SKM-1 (cell line): ENCODE measurements at regions not wholly inside any gene's neighbourhood (a gene's known extent, or its start where the extent isn't known, plus 50 kb on each side); places are given as distances from the start of the nearest gene placed in this dataset.
"Not testable (repeated sequence)": the region's sequence is repeated elsewhere in the genome, so short reads cannot be mapped to it uniquely, and the experiment has no call there.

Experiments
- DNase-seq: peaks from one replicate; lab custom pipeline; 2025; ENCODE audit not compliant: unreplicated experiment; lab: John Stamatoyannopoulos, UW

DNA sequence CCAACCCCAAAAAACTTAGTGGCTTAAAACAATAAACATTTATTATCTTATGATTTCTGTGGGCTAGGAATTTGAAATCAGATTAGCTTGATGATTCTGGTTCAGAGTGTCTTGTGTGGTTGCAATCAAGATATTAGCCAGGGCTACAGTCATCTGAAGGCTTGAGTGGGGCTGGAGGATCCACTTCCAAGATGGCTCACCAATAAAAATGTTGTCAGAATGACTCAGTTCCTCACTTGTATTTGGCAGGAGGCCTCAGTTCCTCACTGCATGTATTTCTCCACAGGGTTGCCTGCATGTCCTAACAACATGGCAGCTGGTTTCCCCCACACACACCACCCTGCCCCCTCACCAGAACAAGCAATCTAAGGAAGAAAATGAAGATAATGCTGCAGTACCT is 98.2 kb upstream of the NIPBL start:
- no peak for DNase-seq

DNA sequence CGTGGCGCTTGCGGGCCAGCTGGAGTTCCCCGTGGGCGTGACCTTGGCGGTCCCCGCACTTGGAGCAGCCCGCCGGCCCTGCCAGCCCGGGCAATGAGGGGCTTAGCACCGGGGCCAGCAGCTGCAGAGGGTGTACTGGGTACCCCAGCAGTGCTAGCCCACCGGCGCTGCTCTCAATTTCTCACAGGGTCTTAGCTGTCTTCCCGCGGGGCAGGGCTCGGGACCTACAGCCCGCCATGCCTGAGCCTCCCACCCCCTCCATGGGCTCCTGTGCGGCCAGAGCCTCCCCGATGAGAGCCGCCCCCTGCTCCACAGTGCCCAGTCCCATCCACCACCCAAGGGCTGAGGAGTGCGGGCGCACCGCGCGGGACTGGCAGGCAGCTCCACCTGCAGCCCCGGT is 94.0 kb upstream of the NIPBL start:
- not testable (repeated sequence) for DNase-seq

DNA sequence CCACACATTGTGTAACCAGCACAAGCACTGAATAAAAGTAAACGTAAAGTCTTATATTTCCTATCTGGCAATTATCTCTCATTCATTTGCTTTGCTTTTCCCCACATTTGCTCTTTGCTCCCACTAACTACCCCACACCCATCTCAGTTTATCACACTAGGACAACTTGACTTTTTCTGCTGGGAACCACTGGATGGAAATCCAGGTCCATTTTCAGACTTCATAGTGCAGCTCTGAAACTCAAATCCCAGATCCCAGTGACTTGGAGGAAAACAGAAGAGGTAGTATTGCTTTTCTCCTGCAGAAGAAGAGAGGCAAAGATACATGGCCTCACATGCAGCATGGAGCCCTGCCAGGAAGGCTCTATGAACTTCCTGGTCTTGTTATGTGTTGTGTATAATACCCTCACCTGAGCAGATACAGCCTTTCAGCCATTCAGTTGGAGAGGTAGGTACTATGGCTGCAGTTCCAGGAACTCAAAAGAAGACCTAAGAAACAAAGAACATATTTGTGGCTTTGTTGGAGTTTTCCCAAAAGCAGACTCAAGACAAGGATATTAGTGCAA is 90.0 kb upstream of the NIPBL start:
- DNase-seq, result no peak

DNA sequence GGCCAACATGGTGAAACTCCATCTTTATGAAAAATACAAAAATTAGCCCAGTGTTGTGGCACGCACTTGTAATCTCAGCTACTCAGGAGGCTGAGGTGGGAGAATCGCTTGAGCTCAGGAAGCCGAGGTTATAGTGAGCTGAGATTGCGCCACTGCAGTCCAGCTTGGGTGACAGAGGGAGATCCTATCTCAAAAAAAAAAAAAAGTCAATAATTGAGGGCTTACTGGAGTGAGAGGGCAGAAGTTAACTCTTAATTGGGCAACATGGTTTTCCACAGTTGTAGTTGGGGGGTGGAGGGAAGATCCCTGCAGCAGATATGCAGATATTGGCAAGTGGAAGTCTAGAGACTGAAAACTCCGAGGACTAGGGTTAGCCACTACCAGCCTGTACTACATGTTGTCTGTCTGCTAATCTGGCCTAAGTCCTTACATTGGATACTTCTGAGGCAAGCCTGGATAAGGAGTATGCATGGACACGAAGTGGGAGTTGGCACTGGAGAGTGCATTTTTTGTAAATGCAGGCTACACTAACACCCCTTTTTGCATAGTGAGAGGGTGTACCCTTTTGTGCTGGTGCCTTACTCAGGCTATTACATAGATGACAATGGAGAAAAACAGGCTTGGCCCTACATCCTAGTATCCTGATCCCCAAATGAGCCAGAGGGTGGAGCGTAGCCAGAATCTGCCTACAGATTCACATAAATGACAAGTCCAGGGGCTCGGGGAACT is 89.0 kb upstream of the NIPBL start:
- DNase-seq, result no peak

DNA sequence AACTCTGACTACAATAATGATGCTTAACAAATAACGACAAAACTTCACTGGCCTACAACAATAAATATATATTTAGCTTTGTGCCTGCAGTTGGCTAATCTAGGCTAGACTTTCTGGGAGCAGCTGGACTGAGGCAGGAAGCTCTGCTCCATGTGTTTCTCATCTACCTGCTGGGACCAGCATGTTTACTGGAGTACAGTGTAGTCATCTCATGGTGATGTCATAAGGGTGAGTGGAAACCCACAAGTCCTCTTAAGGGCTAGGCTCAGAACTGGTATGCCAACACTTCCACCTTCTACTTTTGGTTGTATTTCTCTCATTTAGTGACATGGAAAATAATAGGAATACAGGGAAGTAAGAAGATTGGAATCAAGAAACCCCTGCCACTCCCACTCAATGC is 85.7 kb upstream of the NIPBL start:
- no peak for DNase-seq

DNA sequence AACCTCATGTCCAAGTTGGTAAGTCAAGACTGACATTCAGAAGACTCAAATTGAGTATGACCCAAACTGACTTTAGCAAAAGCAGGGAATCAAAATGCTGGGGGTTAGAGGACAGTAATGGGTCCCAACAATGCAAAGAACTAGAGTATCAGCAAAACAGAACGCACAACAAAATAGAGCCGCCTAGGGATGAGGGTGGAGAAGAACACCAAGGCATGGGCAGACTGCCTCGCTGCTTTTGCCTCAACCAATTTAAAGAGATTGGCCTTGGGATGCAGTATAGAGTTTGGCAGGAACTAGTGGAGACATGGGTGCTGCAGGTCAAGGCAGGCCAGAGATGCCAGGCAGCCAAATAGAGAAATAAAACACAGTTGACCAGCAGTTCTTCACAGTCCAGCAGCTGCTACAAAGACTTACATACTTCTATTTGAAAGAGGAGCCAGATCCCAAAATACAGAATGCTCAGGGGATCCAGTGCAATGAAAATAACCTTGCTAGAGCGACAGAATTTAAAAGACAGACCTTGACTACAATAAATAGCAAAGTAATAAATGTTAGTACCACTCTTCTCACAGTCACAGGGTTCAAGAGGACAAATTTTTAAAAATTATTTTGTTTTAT is 83.9 kb upstream of the NIPBL start:
- no peak for DNase-seq

DNA sequence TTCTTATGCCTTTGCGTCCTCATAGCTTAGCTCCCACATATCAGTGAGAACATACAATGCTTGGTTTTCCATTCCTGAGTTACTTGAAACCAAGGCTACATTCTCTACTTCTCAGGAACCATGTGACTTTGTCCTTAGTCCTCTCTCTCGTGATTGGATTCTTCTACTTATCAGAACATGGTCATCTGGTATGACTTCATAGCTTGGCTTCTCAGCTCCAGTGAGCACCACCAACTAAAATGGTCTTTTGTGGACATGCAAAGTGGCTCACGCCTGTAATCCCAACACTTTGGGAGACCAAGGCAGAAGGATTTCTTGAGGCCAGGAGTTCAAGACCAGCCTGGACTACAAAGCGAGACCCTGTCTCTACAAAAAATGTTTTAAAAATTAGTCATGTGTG is 81.2 kb upstream of the NIPBL start:
- DNase-seq, result no peak

DNA sequence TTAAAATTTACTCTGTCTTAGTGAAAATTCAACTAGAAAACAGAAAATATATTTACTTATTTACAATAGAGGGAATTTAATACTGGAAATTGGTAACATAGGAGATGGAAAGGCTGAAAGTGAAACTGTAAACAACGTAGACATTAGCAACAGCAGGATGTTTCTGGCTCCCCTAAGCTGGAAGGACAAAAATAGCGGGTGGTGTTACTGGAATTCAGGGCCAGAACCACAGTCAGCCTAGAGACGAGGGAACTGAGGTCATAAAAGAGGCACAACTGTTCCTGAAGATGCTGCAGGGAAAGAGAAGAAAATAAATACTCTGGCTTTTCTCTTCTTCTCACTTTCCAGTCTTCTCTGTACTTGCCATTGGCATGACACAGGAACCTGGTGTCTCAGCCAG is 80.4 kb upstream of the NIPBL start:
- DNase-seq, result no peak

DNA sequence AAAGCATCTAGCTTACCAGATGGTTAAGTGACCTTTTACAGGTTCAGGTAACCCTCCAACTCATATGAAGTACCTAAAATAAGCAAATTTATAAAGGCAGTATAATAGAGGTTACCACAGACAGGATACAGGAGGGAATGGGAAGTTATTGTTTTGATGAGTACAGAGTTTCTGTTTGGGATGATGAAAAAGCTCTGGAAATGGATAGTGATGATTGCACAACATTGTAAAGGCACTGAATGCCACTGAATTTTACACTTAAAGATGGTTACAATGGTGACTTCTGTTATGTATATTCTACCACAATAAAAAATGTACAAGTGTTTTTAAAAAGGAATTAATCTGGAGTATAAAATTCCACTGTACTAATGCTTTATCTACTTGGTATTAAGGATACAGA is 75.0 kb upstream of the NIPBL start:
- no peak for DNase-seq

DNA sequence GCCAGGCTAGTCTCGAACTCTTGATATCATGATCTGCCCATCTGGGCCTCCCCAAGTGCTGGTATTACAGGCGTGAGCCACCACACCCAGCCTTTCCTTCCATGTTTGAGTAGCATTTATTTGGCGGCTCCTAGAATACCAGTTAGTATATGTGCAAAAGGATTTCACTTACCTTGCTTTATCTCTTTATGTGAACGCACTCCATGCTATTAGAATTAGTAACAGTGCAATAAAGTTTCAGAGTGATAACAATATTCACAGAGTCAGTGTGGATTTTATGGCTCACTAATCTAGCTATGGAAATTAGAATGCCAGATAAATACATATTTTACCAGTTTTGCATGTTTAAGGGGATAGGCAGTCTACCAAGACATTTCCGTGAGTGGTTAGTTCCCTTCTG is 74.4 kb upstream of the NIPBL start:
- no peak for DNase-seq

DNA sequence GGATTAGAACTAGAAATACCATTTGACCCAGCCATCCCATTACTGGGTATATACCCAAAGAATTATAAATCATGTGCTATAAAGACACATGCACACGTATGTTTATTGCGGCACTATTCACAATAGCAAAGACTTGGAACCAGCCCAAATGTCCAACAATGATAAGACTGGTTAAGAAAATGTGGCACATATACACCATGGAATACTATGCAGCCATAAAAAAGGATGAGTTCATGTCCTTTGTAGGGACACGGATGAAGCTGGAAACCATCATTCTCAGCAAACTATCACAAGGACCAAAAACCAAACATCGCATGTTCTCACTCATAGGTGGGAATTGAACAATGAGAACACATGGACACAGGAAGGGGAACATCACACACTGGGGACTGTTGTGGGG is 63.3 kb upstream of the NIPBL start:
- DNase-seq, result not testable (repeated sequence)

DNA sequence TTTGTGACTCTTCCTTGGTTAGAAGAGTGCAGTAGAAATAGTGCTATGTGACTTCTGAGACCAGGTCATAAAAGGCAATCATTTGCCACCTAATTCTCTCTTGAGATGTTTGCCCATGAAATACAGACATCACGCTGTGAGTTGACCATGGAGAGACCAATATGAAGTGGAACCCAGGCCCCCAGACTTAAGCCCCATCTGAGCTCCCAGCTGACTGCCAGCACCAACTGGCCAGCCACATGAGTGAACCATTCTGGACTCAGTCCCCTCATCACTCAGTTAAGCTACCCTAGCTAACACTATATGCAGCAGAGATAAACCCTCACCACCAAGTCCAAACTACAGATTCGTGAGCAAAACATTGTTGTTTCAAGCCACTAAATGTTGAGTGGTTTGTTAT is 60.7 kb upstream of the NIPBL start:
- no peak for DNase-seq

DNA sequence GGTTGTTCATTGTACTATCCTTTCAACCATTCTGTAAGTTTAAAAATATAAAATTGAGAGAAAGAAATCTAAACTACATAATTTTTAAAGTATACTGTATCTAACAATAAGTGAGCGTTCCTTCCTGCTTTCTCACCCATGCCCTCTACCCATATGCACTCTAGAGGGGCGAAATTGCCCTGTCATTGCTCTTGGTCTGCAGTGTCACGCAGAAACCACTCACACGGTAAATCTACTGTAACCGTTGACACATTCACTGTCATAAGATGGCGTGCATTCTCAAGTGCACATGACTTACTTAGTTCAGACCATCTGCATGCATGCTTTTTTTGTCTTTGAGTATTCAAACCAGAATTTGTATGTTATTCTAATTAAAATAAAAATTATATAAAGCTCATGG is 55.7 kb upstream of the NIPBL start:
- DNase-seq, result no peak

DNA sequence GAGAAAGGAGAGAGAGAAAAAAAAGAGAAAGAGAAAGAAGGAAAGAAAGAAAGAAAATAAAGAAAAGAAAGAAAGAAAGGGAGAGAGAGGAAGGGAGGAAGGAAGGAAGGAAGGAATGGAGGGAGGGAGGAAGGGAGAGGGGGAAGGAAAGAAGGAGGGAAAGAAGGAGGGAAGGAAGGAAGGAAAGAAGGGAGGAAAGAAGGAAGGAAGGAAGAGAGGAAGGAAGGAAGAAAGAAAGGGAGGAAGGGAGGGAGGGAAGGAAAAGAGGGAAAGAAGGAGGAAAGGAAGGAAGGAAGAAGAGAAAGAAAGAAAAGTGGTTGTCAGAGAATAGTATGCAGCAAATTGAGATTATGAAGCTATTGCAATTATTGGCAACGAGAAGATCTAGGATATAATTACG is 49.9 kb upstream of the NIPBL start:
- no peak for DNase-seq
